Fibroblast of lung (primary cell): ENCODE measurements at regions not wholly inside any gene's neighbourhood (a gene's known extent, or its start where the extent isn't known, plus 50 kb on each side); places are given as distances from the start of the nearest gene placed in this dataset.
A peak's percentile ranks its signal among the peaks of the same experiment; 100 is the strongest.

Experiments used
- DNase-seq, 2 donors: peaks; one replicate each; pipeline versions ENCODE4 v3.0.0 to v3.0.0-alpha.2; 2010; ENCODE audit warnings: low read depth in 2 of 2
- H2AFZ ChIP-seq: 2 replicates; pipeline ENCODE4 v1.5.1; 2012; ENCODE audit warnings: low read length, control low read depth, inconsistent platforms
- H3K27ac ChIP-seq: 2 replicates; pipeline ENCODE4 v1.5.1; 2011; ENCODE audit warnings: low read length, control low read depth; ENCODE audit not compliant: insufficient read depth
- H3K27me3 ChIP-seq: 2 replicates; pipeline ENCODE4 v1.5.1; 2011; ENCODE audit warnings: mild to moderate bottlenecking, low read length; ENCODE audit not compliant: control insufficient read depth, insufficient read depth
- H3K36me3 ChIP-seq: 2 replicates; pipeline ENCODE4 v1.5.1; 2011; ENCODE audit warnings: low read length; ENCODE audit not compliant: control insufficient read depth, insufficient read depth
- H3K4me1 ChIP-seq: 2 replicates; pipeline ENCODE4 v1.5.1; 2011; ENCODE audit warnings: low read length; ENCODE audit not compliant: control insufficient read depth, insufficient read depth; ENCODE audit errors: extremely low read depth
- H3K4me2 ChIP-seq: 2 replicates; pipeline ENCODE4 v1.5.1; 2011; ENCODE audit warnings: low read length, control low read depth; ENCODE audit not compliant: insufficient read depth; ENCODE audit errors: extremely low read depth
- H3K4me3 ChIP-seq, 4 experiments: fragments of 200-600 bp in 1 of 4; sonication (generic) in 1 of 4; replicated peaks in 1 of 4; 2 replicates each; pipeline ENCODE4 v1.5.1; 2011 to 2016; ENCODE audit warnings: low read length in 4 of 4, low read depth in 3 of 4, mild to moderate bottlenecking in 3 of 4, control low read depth in 2 of 4, inconsistent platforms in 1 of 4, mixed read lengths in 1 of 4; ENCODE audit not compliant: insufficient read depth in 1 of 4; ENCODE audit errors: control extremely low read depth in 1 of 4
- H3K79me2 ChIP-seq: 2 replicates; pipeline ENCODE4 v1.5.1; 2012; ENCODE audit warnings: mild to moderate bottlenecking, low read length, inconsistent platforms; ENCODE audit not compliant: control insufficient read depth, insufficient read depth
- H3K9ac ChIP-seq: 2 replicates; pipeline ENCODE4 v1.5.1; 2011; ENCODE audit warnings: mild to moderate bottlenecking, low read length, control low read depth; ENCODE audit not compliant: insufficient read depth
- H3K9me3 ChIP-seq: 2 replicates; pipeline ENCODE4 v1.5.1; 2012; ENCODE audit warnings: low read depth, low read length; ENCODE audit not compliant: control insufficient read depth, insufficient read depth
- H4K20me1 ChIP-seq: 2 replicates; pipeline ENCODE4 v1.5.1; 2011; ENCODE audit warnings: low read length; ENCODE audit not compliant: control insufficient read depth, insufficient read depth; ENCODE audit errors: extremely low read depth
- CTCF ChIP-seq, 2 donors: IDR thresholded peaks in 1 of 2; conservative IDR thresholded peaks in 1 of 2; 1 replicate in 1 of 2; 2 replicates in 1 of 2; pipeline ENCODE4 v1.5.1; 2011 to 2012; ENCODE audit warnings: low read length in 2 of 2, control low read depth in 1 of 2, inconsistent platforms in 1 of 2, low read depth in 1 of 2, mild to moderate bottlenecking in 1 of 2
- EZH2 ChIP-seq: IDR thresholded peaks from 2 replicates; pipeline ENCODE4 v1.5.1; 2012; ENCODE audit warnings: low read length, control low read depth, mild to moderate bottlenecking; ENCODE audit errors: missing control alignments

GRCh38 chr6:82068721-82069120 is 178.8 kb downstream of the IBTK start:
- Histone ChIP-seq H3K4me2 (no peak overlapping the region), H3K27ac (no peak overlapping the region), H3K4me1 (no peaks in the 10 kb centered on the region), H3K4me3 (no peak overlapping the region), H3K9ac (no peak overlapping the region), H3K36me3 (no peaks in the 10 kb centered on the region), H3K9me3 (no peaks in the 10 kb centered on the region), H3K27me3 (no peaks in the 10 kb centered on the region), H2AFZ (no peak overlapping the region), H4K20me1 (no peaks in the 10 kb centered on the region), H3K79me2 (no peaks in the 10 kb centered on the region)
- TF ChIP-seq CTCF (conservative IDR thresholded peaks at IDR 0.05 in 1 of 2, IDR thresholded peaks at IDR 0.05 in 1 of 2; ENCODE audit: low read depth in 1 of 2, low read length in 2 of 2) (no peak), EZH2 (no peak)
- DNase-seq, result no peak

GRCh38 chr6:82066991-82067411 is 180.5 kb downstream of the IBTK start:
- no peaks in the 10 kb centered on the region for H3K4me1 ChIP-seq
- peak overlapping the region; percentile 75 for H2AFZ ChIP-seq
- no peaks in the 10 kb centered on the region for H3K9me3 ChIP-seq
- H3K4me3 ChIP-seq, result no peak overlapping the region
- peak; percentile 6 to 21 for DNase-seq
- H3K9ac ChIP-seq, result no peak overlapping the region
- H3K27me3 ChIP-seq, result no peaks in the 10 kb centered on the region
- no peaks in the 10 kb centered on the region for H3K36me3 ChIP-seq
- no peaks in the 10 kb centered on the region for H3K79me2 ChIP-seq
- TF ChIP-seq CTCF (conservative IDR thresholded peaks at IDR 0.05 in 1 of 2, IDR thresholded peaks at IDR 0.05 in 1 of 2; ENCODE audit: low read depth in 1 of 2, low read length in 2 of 2) (no peak), EZH2 (no peak)
- no peak overlapping the region for H3K27ac ChIP-seq
- no peaks in the 10 kb centered on the region for H4K20me1 ChIP-seq
- H3K4me2 ChIP-seq, result peak overlapping the region; percentile 19

- no peak for DNase-seq
- no peaks in the 10 kb centered on the region for H3K9me3 ChIP-seq
- no peak overlapping the region for H2AFZ ChIP-seq
Observed at GRCh38 chr6:82066196-82066595, 181.3 kb downstream of the IBTK start.

More at GRCh38 chr6:82066196-82066595, 181.3 kb downstream of the IBTK start:
- TF ChIP-seq EZH2 (no peak), CTCF (conservative IDR thresholded peaks at IDR 0.05 in 1 of 2, IDR thresholded peaks at IDR 0.05 in 1 of 2; ENCODE audit: low read depth in 1 of 2, low read length in 2 of 2) (no peak)
- H3K4me2 ChIP-seq, result no peak overlapping the region
- H4K20me1 ChIP-seq, result no peaks in the 10 kb centered on the region
- H3K79me2 ChIP-seq, result no peaks in the 10 kb centered on the region
- H3K27ac ChIP-seq, result no peak overlapping the region
- H3K4me3 ChIP-seq, result no peak overlapping the region
- H3K9ac ChIP-seq, result no peak overlapping the region
- no peaks in the 10 kb centered on the region for H3K36me3 ChIP-seq
- no peaks in the 10 kb centered on the region for H3K27me3 ChIP-seq
- no peaks in the 10 kb centered on the region for H3K4me1 ChIP-seq
